GM18867 (cell line): ENCODE measurements at regions not wholly inside any gene's neighbourhood (a gene's known extent, or its start where the extent isn't known, plus 50 kb on each side); places are given as distances from the start of the nearest gene placed in this dataset.

ENCODE experiments used
- ATAC-seq: cut with Tn5 transposase; IDR thresholded peaks from one replicate; pipeline ENCODE4 v1.9.1; 2021; ENCODE audit warnings: mild to moderate bottlenecking, moderate library complexity; ENCODE audit not compliant: unreplicated experiment

- no peak for ATAC-seq
Measured at GRCh38 chr7:124692425-124692824, 73.2 kb downstream of the GPR37 start.

DNA sequence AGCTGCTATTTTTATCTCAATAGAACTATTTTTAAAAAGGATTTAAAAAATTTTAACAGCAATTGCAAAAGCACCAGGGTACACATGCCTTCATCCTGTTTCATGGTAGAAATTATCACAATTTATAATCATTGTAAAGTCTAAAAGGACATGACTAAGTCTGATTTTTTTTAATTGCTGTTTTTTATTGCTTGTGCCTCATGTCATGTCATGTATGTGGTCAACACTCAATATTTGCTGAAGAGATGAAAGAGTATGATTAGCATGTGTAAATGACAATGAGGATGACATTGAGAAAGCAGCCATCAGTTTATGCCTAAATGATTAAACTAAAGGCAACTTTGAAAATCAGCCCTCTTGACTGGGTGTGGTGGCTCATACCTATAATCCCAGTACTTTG is 74.8 kb downstream of the GPR37 start:
- no peak for ATAC-seq

- ATAC-seq: no peak
Measured at GRCh38 chr7:124689931-124690330, 75.7 kb downstream of the GPR37 start.

DNA sequence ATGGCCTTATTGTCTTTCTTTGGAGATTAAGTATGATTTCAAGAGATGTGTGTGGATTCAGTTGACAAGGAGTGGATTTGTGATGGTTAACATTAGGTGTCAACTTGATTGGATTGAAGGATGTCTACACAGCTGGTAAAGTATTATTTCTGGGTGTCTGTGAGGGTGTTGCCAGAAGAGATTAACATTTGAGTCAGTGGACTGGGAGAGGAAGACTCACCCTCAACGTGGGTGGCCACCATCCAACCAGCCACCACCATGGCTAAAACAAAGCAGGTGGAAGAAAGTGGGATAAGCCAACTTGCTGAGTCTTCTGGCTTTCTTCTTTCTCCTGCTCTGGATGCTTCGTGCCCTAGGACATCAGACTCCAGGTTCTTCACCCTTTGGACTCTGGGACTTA is 76.1 kb downstream of the GPR37 start:
- no peak for ATAC-seq

GRCh38 chr7:124688991-124689390 is 76.6 kb downstream of the GPR37 start:
- ATAC-seq: no peak

DNA sequence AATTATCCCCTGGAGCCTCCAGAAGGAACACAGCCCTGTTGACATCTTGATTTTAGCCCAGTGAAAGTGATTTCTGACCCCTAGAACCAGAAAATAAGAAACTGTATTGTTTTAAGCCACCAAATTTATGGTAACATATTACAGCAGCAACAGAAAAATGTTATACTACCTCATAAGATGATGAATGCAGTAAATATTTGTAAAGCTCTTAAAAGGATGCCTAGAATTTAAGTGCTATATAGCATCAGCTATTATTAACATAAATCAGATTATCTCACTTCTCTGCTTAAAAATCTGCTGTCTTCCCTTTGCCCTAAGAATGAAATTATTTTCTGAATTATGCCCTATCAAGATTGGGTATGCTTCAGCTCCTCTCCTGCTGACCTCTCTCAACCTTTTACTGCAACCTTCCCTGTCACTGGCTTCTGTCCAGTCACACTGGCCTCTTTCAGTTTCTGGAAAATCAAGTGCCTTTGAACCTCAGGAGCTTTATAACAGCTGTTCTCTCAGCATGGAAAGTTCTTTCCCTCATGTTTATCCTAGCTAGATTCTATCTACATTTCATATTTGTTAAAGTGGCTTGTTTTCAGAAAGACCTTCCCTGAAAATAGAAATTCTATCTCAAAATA is 78.9 kb downstream of the GPR37 start:
- ATAC-seq: no peak

DNA sequence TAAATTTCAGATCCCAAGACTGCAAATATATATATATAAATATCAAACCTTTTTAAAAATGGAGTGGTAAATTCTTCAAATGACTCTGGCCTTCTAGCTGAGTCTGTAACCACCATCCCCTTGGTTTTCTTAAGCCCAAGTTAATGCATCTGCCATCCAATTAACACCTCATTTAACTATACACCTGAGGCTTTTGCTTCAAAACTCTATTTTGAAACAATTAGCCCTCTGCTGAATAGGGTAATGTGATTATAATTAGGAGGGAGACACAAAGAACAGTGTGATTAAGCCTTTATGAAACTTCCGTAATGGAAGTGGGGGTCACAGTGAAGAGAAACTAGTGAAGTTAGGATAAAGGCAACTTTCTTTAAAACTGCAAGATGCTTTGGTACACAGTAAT is 83.6 kb downstream of the GPR37 start:
- no peak for ATAC-seq

GRCh38 chr7:124680304-124680703 is 85.3 kb downstream of the GPR37 start:
- no peak for ATAC-seq

DNA sequence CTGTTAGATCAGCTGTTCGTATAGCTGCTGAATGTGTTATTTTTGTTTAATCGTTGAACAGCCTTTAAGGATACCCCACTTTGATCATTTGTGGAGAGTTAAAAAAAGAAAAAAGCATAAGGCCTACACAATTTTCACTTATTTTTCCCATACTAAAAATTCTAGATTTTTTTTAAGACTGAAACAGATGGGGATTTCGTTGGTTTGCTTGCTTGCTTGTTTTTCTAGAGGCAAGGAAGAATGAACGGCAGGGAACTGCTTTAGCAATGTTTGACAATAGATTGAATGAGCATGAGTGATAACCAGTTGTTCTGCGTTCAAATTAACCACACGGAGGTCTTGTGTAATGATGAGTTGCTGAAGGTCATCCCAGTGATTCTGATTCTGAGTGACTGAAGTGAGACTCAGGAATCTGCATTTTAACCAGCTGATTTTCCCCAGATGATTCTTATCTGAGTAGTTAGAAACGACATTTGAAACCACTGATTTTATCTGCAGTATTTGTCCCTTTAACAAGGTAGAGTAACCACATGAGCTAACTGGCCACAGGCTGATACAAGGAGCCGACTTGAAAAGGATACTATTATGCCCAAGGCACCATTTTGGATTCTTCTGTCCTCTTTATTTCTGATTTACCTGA is 85.9 kb downstream of the GPR37 start:
- ATAC-seq: no peak

DNA sequence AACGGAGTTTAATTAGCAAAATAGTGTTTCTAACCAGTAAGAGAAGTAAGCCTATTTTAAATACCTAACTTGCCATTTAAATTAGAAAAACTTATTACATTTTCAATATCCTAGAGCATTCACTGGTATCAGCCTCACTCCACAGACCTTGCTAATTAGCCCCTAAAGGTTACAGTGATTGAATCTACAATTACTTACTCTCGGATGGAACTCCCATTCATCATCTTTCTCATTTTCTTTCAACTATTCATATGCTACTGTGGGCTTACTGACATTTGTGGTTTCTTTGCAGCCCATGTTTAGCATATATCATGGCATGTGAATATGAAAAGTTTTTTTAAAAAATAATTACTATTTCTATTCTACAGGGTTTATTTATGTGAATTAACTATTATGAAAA is 86.4 kb downstream of the GPR37 start:
- ATAC-seq: no peak

DNA sequence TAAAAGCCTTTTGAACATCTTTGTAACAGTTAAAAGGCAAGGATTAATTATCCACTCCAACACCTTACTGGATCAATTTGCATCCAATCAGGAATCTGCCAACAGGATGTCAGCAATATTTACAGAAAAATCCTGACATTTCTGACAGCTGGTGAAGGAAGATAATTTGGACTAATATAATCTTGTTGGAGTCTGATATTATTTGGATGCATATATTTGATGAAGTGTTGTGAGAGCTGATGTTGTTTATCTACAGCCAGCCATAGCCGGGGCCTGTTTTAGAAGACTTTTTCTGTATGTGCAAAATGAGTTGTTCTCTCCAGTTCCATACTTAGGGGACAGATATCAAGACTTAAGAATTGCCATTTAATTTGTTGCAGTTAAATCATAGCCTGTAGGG is 91.1 kb downstream of the GPR37 start:
- no peak for ATAC-seq

DNA sequence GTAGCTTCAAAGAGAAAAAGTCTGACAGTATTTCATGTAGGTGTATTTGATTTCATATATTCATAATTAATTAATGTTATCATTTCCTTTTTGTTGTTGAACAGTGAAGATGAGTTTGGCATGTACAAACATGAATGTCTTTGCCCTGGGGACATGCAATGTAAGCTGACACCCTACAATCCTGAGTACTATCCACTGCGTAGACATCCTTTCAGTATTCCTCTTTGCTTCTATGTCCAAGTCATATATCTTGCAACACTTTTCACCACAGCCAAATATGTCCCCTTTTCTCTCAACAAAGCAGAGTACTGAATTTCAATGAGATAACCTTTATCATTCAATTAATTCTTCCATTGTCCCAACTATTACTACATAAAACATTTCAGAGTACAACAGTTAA is 93.6 kb downstream of the GPR37 start:
- ATAC-seq: no peak

DNA sequence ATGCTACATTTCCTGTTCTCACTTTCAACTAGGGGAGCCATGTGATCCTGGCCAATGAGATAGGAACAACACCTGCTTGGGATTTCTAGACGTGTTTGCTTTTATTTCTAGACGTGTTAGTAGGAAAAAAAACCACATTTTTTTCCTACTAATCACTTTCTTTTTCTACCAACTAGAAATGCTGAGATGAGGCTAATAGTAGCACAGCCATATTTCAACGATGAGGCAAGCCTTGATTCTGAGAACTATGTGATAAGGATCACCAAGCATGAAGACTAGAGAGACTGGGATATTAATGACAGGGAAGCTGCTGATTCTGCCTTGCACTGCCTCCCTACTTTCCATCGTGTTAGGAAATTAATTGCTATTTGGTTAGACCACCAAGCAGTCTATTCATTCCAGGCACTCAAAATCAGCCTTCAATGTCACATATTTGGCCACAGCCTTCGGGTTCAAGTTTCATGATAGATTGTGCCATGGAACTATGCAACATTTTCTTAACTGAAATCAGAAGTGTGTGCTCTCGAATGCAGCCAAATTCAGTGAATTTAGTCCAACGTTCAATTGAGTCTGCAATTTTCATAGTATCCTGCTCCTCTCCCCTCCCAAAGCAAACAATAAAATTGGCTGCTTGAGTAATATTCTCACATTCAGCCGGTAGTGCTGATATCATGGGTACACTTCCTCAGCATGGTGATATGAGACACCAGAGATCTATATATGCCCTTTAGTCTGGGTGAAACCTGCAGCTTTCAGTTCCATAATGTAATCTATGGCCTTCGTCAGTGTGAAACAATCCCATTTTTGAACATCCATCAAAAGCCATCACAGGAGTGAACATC is 98.1 kb downstream of the GPR37 start:
- peak; percentile 66 for ATAC-seq

- no peak for ATAC-seq
Measured at GRCh38 chr7:124662937-124663336, 102.7 kb downstream of the GPR37 start.

DNA sequence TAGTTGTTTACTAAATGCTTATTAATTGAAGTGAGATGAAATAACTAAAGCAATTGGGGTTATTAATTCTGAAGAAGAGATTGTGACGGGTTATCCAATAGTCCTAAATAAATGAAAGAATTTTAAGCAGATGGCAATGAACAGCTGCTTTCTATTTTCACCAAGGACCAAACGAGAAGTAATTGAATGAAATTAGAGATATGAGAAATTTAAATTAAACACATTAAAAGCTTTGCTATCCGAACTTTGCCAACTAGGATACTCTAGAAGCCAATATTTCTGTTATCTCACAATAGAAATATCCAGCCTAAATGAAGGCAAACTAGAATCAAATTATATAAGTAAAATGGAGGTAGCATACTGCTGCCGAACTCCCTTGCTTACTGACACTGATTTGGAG is 103.2 kb downstream of the GPR37 start:
- ATAC-seq: no peak

GRCh38 chr7:124655990-124656389 is 109.6 kb downstream of the GPR37 start:
- ATAC-seq: no peak

DNA sequence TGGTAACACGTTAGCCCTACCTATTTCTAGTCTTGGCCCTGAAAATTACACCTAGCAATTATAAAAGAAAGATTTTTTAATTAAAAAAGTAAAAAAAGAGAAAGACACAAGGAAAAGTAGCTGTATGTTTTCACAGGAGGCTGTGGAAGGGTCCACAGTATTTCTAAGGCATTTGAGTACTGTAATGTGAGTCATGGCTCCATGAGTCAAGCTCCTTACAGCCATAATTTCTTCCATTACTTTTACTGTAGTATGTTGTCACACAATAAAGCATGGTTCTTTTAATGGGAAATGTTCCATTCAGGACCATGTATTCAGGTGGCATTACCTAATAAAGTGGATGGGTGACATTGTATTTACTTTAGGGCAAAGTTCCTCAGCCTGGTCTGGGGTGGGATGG is 113.4 kb downstream of the GPR37 start:
- ATAC-seq: no peak

GRCh38 chr7:124651136-124651535 is 114.5 kb downstream of the GPR37 start:
- ATAC-seq: no peak

DNA sequence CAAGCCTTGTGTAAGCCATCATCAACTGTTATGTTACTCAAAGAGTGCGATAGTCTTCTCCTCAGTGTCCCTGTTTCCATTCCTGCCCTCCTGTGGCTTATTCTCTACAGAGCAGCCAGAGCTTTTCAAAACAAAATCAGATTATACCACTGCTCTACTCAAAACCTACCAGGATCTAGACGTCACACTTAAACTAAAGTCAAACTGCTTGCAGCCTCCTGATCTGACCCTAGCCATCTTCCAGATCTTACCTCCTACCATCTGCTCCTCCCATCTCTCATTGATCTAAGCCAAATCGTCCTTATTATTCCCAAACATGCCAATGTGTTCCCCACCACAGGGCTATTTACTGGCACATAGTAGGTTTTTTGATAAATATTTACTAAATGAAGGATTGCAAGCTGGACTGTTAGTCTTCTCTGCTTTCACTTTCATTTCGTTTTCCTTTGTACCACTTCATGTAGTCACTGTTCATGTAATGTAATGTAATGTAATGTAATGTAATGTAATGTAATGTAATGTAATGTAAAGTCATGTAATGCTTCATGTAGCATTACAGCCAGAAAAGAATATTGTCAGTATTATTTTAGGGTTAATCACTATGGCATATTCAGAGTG is 116.1 kb downstream of the GPR37 start:
- peak; percentile 67 for ATAC-seq

DNA sequence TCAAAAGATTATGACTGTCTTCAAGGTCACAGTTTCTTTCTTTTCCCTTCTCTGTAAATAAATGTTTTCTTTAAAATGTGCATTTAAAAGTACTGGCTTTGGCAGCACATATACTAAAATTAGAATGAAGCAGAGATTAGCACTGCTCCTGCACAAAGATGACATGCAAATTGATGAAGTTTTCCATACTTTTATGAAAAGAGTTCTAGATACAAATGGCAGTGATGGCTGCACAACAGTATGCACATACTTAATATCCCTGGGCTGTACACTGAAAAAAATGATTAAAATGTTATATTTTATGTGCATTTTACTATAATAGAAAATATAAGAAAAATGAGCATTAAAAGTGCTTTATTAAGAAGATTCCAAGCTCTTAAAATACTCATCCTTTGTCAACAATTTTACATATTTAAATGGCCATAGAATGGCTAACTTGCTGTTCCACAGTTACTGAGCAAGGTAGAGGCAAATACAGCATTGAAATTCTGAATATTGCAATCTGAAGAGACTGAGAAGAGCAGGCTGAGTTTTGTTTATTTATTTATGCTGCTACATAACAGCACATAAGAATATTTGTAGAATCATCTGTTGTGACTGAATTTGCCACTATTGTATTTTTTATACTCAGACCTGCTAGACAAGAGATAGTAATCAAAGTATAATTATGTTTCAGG is 117.8 kb downstream of the GPR37 start:
- ATAC-seq: no peak

GRCh38 chr7:124645704-124646103 is 119.9 kb downstream of the GPR37 start:
- no peak for ATAC-seq
